Loucy (cell line): ENCODE measurements at regions not wholly inside any gene's neighbourhood (a gene's known extent, or its start where the extent isn't known, plus 50 kb on each side); places are given as distances from the start of the nearest gene placed in this dataset.

Experiments used
- H2AFZ ChIP-seq: fragments of 200-600 bp; sonication (generic); 2 replicates; pipeline ENCODE4 v1.6.0; 2016; ENCODE audit warnings: antibody characterized with exemption, mild to moderate bottlenecking, low read length, moderate library complexity
- H3F3A ChIP-seq: fragments of 200-600 bp; 2 replicates; pipeline ENCODE4 v1.6.0; 2016; ENCODE audit warnings: antibody characterized with exemption, low read depth, mild to moderate bottlenecking
- H3K27me3 ChIP-seq: fragments of 200-600 bp; sonication (generic); 2 replicates; pipeline ENCODE4 v1.6.1; 2014; ENCODE audit warnings: low read length, mild to moderate bottlenecking; ENCODE audit not compliant: insufficient read depth, poor library complexity, severe bottlenecking
- H3K36me3 ChIP-seq: fragments of 200-600 bp; sonication (generic); 2 replicates; pipeline ENCODE4 v1.6.1; 2016; ENCODE audit warnings: low read length; ENCODE audit not compliant: insufficient read depth
- H3K4me1 ChIP-seq: fragments of 200-600 bp; sonication (generic); 2 replicates; pipeline ENCODE4 v1.5.1; 2014; ENCODE audit warnings: low read length, mild to moderate bottlenecking; ENCODE audit not compliant: insufficient read depth, poor library complexity, severe bottlenecking
- H3K4me2 ChIP-seq: fragments of 200-600 bp; sonication (generic); 2 replicates; pipeline ENCODE4 v1.6.0; 2014; ENCODE audit warnings: antibody characterized with exemption, low read length, low read depth, mild to moderate bottlenecking; ENCODE audit not compliant: poor library complexity, severe bottlenecking
- H3K4me3 ChIP-seq: fragments of 200-600 bp; sonication (generic); 2 replicates; pipeline ENCODE4 v1.5.1; 2014; ENCODE audit warnings: low read length, mild to moderate bottlenecking, mixed read lengths; ENCODE audit not compliant: poor library complexity, severe bottlenecking
- H3K79me2 ChIP-seq: fragments of 200-600 bp; sonication (generic); 2 replicates; pipeline ENCODE4 v1.6.1; 2014; ENCODE audit warnings: low read length; ENCODE audit not compliant: insufficient read depth
- H3K9ac ChIP-seq: fragments of 200-600 bp; sonication (generic); 2 replicates; pipeline ENCODE4 v1.6.0; 2014; ENCODE audit warnings: mild to moderate bottlenecking, low read depth, low read length, moderate library complexity; ENCODE audit not compliant: poor library complexity, severe bottlenecking
- H3K9me2 ChIP-seq: fragments of 200-600 bp; sonication (generic); replicated peaks from 2 replicates; pipeline ENCODE4 v1.6.1; 2016; ENCODE audit warnings: low read depth, low read length, mixed read lengths
- H3K9me3 ChIP-seq: fragments of 200-600 bp; sonication (generic); 2 replicates; pipeline ENCODE4 v1.6.1; 2014; ENCODE audit warnings: mild to moderate bottlenecking, antibody characterized with exemption, low read length, low read depth; ENCODE audit not compliant: insufficient read depth
- H4K20me1 ChIP-seq: fragments of 200-600 bp; sonication (generic); 2 replicates; pipeline ENCODE4 v1.6.0; 2014; ENCODE audit warnings: antibody characterized with exemption, low read length, mild to moderate bottlenecking; ENCODE audit not compliant: insufficient read depth, poor library complexity, severe bottlenecking
- CTCF ChIP-seq: fragments of 200-600 bp; sonication (generic); conservative IDR thresholded peaks from 2 replicates; pipeline ENCODE4 v1.5.1; 2014; ENCODE audit warnings: mild to moderate bottlenecking, antibody characterized with exemption, low read length
- EZH2phosphoT487 ChIP-seq: fragments of 200-600 bp; IDR thresholded peaks from 2 replicates; pipeline ENCODE4 v1.6.1; 2018; ENCODE audit warnings: antibody characterized with exemption, mild to moderate bottlenecking, moderate library complexity, borderline replicate concordance

- H2AFZ ChIP-seq: no peak overlapping the region
- H3K4me2 ChIP-seq: no peak overlapping the region
- H3K79me2 ChIP-seq: no peaks in the 10 kb centered on the region
- no peaks in the 10 kb centered on the region for H3K9me2 ChIP-seq
- H3K9me3 ChIP-seq: no peaks in the 10 kb centered on the region
- no peaks in the 10 kb centered on the region; the same call in 1 of the 2 replicates for H3F3A ChIP-seq
- H3K4me1 ChIP-seq: peaks cover 38% of the 10 kb centered on the region
- H3K27me3 ChIP-seq: no peaks in the 10 kb centered on the region
- no peaks in the 10 kb centered on the region for H4K20me1 ChIP-seq
- no peak overlapping the region for H3K4me3 ChIP-seq
- H3K36me3 ChIP-seq: no peaks in the 10 kb centered on the region
- H3K9ac ChIP-seq: no peak overlapping the region
- no peak for TF ChIP-seq EZH2phosphoT487
- TF ChIP-seq CTCF: no peak
Observed at GRCh38 chr20:53850319-53850718, 220.1 kb downstream of the BCAS1 start.

- no peak overlapping the region for H3K4me2 ChIP-seq
- H3F3A ChIP-seq: peaks cover 5% of the 10 kb centered on the region
- H3K27me3 ChIP-seq: no peaks in the 10 kb centered on the region
- no peaks in the 10 kb centered on the region for H3K9me2 ChIP-seq
- H3K79me2 ChIP-seq: no peaks in the 10 kb centered on the region
- no peaks in the 10 kb centered on the region for H4K20me1 ChIP-seq
- H3K9ac ChIP-seq: no peak overlapping the region
- no peaks in the 10 kb centered on the region for H3K9me3 ChIP-seq
- TF ChIP-seq CTCF: no peak
- TF ChIP-seq EZH2phosphoT487: no peak
- no peaks in the 10 kb centered on the region for H3K36me3 ChIP-seq
- H3K4me1 ChIP-seq: peaks cover 44% of the 10 kb centered on the region
- H2AFZ ChIP-seq: no peak overlapping the region
- H3K4me3 ChIP-seq: no peak overlapping the region
Observed at GRCh38 chr20:53849471-53850059, 220.8 kb downstream of the BCAS1 start.

- H3K4me2 ChIP-seq: peak overlapping the region; percentile 75
- H3K9ac ChIP-seq: peak overlapping the region; percentile 47
- no peaks in the 10 kb centered on the region for H4K20me1 ChIP-seq
- H3K9me2 ChIP-seq: no peaks in the 10 kb centered on the region
- H3K4me1 ChIP-seq: peaks cover 44% of the 10 kb centered on the region
- no peaks in the 10 kb centered on the region for H3K36me3 ChIP-seq
- peaks cover 5% of the 10 kb centered on the region for H3F3A ChIP-seq
- no peaks in the 10 kb centered on the region for H3K27me3 ChIP-seq
- TF ChIP-seq EZH2phosphoT487: no peak
- TF ChIP-seq CTCF: no peak
- H2AFZ ChIP-seq: no peak overlapping the region
- H3K79me2 ChIP-seq: no peaks in the 10 kb centered on the region
- no peak overlapping the region for H3K4me3 ChIP-seq
- no peaks in the 10 kb centered on the region for H3K9me3 ChIP-seq
Observed at GRCh38 chr20:53848304-53848703, 222.1 kb downstream of the BCAS1 start.
